ENCODE measurements at regions not wholly inside any gene's neighbourhood (a gene's known extent, or its start where the extent isn't known, plus 50 kb on each side); places are given as distances from the start of the nearest gene placed in this dataset.

- H3K4me3 ChIP-seq (ENCODE audit: low read depth, low read length): no peak overlapping the region
- no peak for TF ChIP-seq CTCF (IDR thresholded peaks at IDR 0.05; ENCODE audit: low read depth, low read length)
These were observed 94.6 kb upstream of the SMAD1 start for GRCh38 chr4:145387079-145387478.

GRCh38 chr4:145381163-145381562 is 100.5 kb upstream of the SMAD1 start:
- H3K4me3 ChIP-seq (ENCODE audit: low read depth, low read length): no peak overlapping the region
- TF ChIP-seq CTCF (IDR thresholded peaks at IDR 0.05; ENCODE audit: low read depth, low read length): no peak

GRCh38 chr4:145380123-145380522 is 101.5 kb upstream of the SMAD1 start:
- no peak overlapping the region for H3K4me3 ChIP-seq (ENCODE audit: low read depth, low read length)
- TF ChIP-seq CTCF (IDR thresholded peaks at IDR 0.05; ENCODE audit: low read depth, low read length): no peak

GRCh38 chr4:145375416-145375815 is 106.2 kb upstream of the SMAD1 start:
- no peak for TF ChIP-seq CTCF (IDR thresholded peaks at IDR 0.05; ENCODE audit: low read depth, low read length)

DNA sequence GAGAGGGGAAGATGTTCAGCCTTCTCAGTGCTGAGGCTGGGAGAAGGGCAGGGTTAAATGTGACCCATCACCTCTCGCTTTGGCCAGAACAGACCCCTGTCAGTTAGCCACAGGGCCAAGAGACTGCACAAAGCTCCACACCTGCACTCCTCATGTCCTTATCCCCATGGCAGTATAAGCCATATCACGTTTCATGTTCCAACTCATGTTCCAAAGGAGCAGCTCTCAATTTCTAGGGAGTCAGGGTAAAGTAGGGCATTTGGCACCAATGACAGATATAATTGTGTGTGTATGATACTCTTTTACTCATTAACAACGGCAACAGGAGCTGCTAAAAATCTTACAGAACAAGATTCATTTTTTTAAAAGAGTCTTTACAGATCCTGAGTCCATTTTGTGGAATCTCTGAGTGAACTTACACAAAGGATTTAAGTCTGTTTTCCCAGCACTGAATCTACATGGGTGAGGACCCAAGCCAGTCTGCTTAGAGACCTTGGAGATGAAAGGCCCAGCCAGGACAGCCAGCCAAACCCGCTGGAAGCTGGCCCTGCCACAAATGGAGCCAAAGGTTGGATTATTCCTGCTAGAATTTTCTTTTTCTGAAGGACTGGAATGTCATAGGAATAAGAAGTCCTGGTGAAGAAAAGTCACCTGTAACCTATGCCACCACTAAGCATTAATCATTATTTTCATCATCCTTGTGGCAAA is 129.1 kb upstream of the SMAD1 start:
- H3K4me3 ChIP-seq (ENCODE audit: low read depth, low read length): no peak overlapping the region
- TF ChIP-seq CTCF (IDR thresholded peaks at IDR 0.05; ENCODE audit: low read depth, low read length): no peak

More at GRCh38 chr4:145375416-145375815, 106.2 kb upstream of the SMAD1 start:
- no peak overlapping the region for H3K4me3 ChIP-seq (ENCODE audit: low read depth, low read length)

DNA sequence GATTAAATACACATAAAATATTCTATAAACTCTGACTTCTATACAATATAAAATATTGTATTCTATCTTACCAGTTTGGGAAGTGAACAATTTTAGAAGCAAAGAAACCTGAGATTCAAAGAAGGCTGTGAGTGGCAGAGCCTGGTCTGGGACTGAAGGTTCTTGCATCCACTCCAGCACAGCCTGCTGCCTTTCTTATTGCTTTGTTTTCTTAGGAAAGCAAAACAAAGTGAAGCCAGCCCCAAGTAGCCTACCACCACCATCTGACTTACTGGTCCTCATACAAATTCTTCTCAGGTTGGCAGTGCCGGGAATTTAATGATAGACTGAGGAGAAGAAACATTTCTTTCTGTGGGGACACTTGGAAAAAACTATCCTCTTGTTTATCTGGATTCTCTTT is 129.7 kb upstream of the SMAD1 start:
- TF ChIP-seq CTCF (IDR thresholded peaks at IDR 0.05; ENCODE audit: low read depth, low read length): no peak

GRCh38 chr4:145351162-145351561 is 130.5 kb upstream of the SMAD1 start:
- TF ChIP-seq CTCF (IDR thresholded peaks at IDR 0.05; ENCODE audit: low read depth, low read length): no peak
- H3K4me3 ChIP-seq (ENCODE audit: low read depth, low read length): no peak overlapping the region

More for the DNA sequence above, 129.7 kb upstream of the SMAD1 start:
- H3K4me3 ChIP-seq (ENCODE audit: low read depth, low read length): no peak overlapping the region

Measured in WI38 (cell line).